DOHH2 (cell line): ENCODE measurements at regions not wholly inside any gene's neighbourhood (a gene's known extent, or its start where the extent isn't known, plus 50 kb on each side); places are given as distances from the start of the nearest gene placed in this dataset.

ENCODE experiments used
- EZH2phosphoT487 ChIP-seq: fragments of 200-600 bp; sonication (generic); IDR thresholded peaks from 2 replicates; pipeline ENCODE4 v1.6.1; 2017; ENCODE audit warnings: borderline replicate concordance, mild to moderate bottlenecking, antibody characterized with exemption, low read length, moderate library complexity, mixed read lengths
- TF ChIP-seq, protein P1 (sequence below): fragments of 200-600 bp; sonication (generic); IDR thresholded peaks from one replicate; pipeline ENCODE4 v1.5.1; 2014; ENCODE audit warnings: antibody characterized with exemption, mild to moderate bottlenecking, low read depth, low read length; ENCODE audit not compliant: poor library complexity, severe bottlenecking

DNA sequence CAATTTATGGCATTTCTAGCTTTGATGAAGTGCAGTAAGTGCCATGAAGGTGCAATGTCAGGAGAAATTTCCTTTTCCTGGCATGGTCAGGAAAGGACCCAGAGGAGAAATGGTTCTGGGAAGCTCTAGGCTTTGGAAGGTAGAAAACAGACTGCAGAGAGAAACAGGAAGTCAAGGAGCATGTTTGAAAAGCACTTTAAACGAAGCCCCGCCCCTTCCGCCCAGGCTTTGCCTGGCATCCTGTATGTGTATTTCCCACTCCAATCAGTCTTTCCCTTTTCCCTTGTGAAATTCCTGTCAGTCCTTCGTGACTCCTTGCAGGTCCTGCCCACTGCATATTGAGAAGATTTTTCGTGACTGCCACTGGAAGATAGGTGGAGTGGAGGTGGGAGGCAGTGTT lies 320.9 kb upstream of the SASH1 start:
- TF ChIP-seq, protein P1, sequence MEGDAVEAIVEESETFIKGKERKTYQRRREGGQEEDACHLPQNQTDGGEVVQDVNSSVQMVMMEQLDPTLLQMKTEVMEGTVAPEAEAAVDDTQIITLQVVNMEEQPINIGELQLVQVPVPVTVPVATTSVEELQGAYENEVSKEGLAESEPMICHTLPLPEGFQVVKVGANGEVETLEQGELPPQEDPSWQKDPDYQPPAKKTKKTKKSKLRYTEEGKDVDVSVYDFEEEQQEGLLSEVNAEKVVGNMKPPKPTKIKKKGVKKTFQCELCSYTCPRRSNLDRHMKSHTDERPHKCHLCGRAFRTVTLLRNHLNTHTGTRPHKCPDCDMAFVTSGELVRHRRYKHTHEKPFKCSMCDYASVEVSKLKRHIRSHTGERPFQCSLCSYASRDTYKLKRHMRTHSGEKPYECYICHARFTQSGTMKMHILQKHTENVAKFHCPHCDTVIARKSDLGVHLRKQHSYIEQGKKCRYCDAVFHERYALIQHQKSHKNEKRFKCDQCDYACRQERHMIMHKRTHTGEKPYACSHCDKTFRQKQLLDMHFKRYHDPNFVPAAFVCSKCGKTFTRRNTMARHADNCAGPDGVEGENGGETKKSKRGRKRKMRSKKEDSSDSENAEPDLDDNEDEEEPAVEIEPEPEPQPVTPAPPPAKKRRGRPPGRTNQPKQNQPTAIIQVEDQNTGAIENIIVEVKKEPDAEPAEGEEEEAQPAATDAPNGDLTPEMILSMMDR, result no peak
- TF ChIP-seq EZH2phosphoT487, result no peak
